ENCODE measurements at regions not wholly inside any gene's neighbourhood (a gene's known extent, or its start where the extent isn't known, plus 50 kb on each side); places are given as distances from the start of the nearest gene placed in this dataset.
"Not testable (repeated sequence)": the region's sequence is repeated elsewhere in the genome, so short reads cannot be mapped to it uniquely, and the experiment has no call there.

GRCh38 chr4:22573198-22573597 is 57.3 kb upstream of the ADGRA3 start:
- no peaks in the 10 kb centered on the region for H3K27me3 ChIP-seq (ENCODE audit: control insufficient read depth, insufficient read depth, low read length)
- no peak overlapping the region for H3K4me3 ChIP-seq (ENCODE audit: low read depth, low read length)
- H3K9me3 ChIP-seq (ENCODE audit: control insufficient read depth, insufficient read depth, low read depth, low read length): no peaks in the 10 kb centered on the region
- no peaks in the 10 kb centered on the region for H3K36me3 ChIP-seq (ENCODE audit: control insufficient read depth, insufficient read depth, low read length)
- no peaks in the 10 kb centered on the region for H3K4me1 ChIP-seq (ENCODE audit: control insufficient read depth, insufficient read depth, low read length)
- no peak overlapping the region for H3K27ac ChIP-seq (ENCODE audit: low read depth, low read length)
- H3K9ac ChIP-seq (ENCODE audit: low read length): no peak overlapping the region

- H3K4me3 ChIP-seq (ENCODE audit: low read depth, low read length): no peak overlapping the region
- H3K36me3 ChIP-seq (ENCODE audit: control insufficient read depth, insufficient read depth, low read length): no peaks in the 10 kb centered on the region
- H3K9me3 ChIP-seq (ENCODE audit: control insufficient read depth, insufficient read depth, low read depth, low read length): no peaks in the 10 kb centered on the region
- no peak overlapping the region for H3K9ac ChIP-seq (ENCODE audit: low read length)
- H3K27ac ChIP-seq (ENCODE audit: low read depth, low read length): no peak overlapping the region
- H3K27me3 ChIP-seq (ENCODE audit: control insufficient read depth, insufficient read depth, low read length): no peaks in the 10 kb centered on the region
- H3K4me1 ChIP-seq (ENCODE audit: control insufficient read depth, insufficient read depth, low read length): no peaks in the 10 kb centered on the region
Observed at GRCh38 chr4:22573641-22574040, 57.8 kb upstream of the ADGRA3 start.

GRCh38 chr4:22574424-22574823 is 58.6 kb upstream of the ADGRA3 start:
- H3K9ac ChIP-seq (ENCODE audit: low read length): no peak overlapping the region
- H3K27ac ChIP-seq (ENCODE audit: low read depth, low read length): no peak overlapping the region
- no peaks in the 10 kb centered on the region for H3K27me3 ChIP-seq (ENCODE audit: control insufficient read depth, insufficient read depth, low read length)
- H3K36me3 ChIP-seq (ENCODE audit: control insufficient read depth, insufficient read depth, low read length): no peaks in the 10 kb centered on the region
- no peaks in the 10 kb centered on the region for H3K9me3 ChIP-seq (ENCODE audit: control insufficient read depth, insufficient read depth, low read depth, low read length)
- no peaks in the 10 kb centered on the region for H3K4me1 ChIP-seq (ENCODE audit: control insufficient read depth, insufficient read depth, low read length)
- no peak overlapping the region for H3K4me3 ChIP-seq (ENCODE audit: low read depth, low read length)

GRCh38 chr4:22574880-22575279 is 59.0 kb upstream of the ADGRA3 start:
- no peaks in the 10 kb centered on the region for H3K36me3 ChIP-seq (ENCODE audit: control insufficient read depth, insufficient read depth, low read length)

GRCh38 chr4:22587253-22587652 is 71.4 kb upstream of the ADGRA3 start:
- H3K27me3 ChIP-seq (ENCODE audit: control insufficient read depth, insufficient read depth, low read length): no peaks in the 10 kb centered on the region
- no peak overlapping the region for H3K27ac ChIP-seq (ENCODE audit: low read depth, low read length)
- H3K4me1 ChIP-seq (ENCODE audit: control insufficient read depth, insufficient read depth, low read length): no peaks in the 10 kb centered on the region
- no peaks in the 10 kb centered on the region for H3K9me3 ChIP-seq (ENCODE audit: control insufficient read depth, insufficient read depth, low read depth, low read length)
- H3K4me3 ChIP-seq (ENCODE audit: low read depth, low read length): no peak overlapping the region
- no peak overlapping the region for H3K9ac ChIP-seq (ENCODE audit: low read length)
- H3K36me3 ChIP-seq (ENCODE audit: control insufficient read depth, insufficient read depth, low read length): no peaks in the 10 kb centered on the region

More at GRCh38 chr4:22574880-22575279, 59.0 kb upstream of the ADGRA3 start:
- no peaks in the 10 kb centered on the region for H3K27me3 ChIP-seq (ENCODE audit: control insufficient read depth, insufficient read depth, low read length)
- H3K27ac ChIP-seq (ENCODE audit: low read depth, low read length): no peak overlapping the region
- H3K9ac ChIP-seq (ENCODE audit: low read length): no peak overlapping the region
- no peak overlapping the region for H3K4me3 ChIP-seq (ENCODE audit: low read depth, low read length)
- H3K9me3 ChIP-seq (ENCODE audit: control insufficient read depth, insufficient read depth, low read depth, low read length): no peaks in the 10 kb centered on the region
- H3K4me1 ChIP-seq (ENCODE audit: control insufficient read depth, insufficient read depth, low read length): no peaks in the 10 kb centered on the region

GRCh38 chr4:22593933-22594332 is 78.1 kb upstream of the ADGRA3 start:
- Histone ChIP-seq H3K9ac (ENCODE audit: low read length) (no peak overlapping the region), H3K9me3 (ENCODE audit: control insufficient read depth, insufficient read depth, low read depth, low read length) (no peaks in the 10 kb centered on the region), H3K27me3 (ENCODE audit: control insufficient read depth, insufficient read depth, low read length) (no peaks in the 10 kb centered on the region), H3K27ac (ENCODE audit: low read depth, low read length) (no peak overlapping the region), H3K4me1 (ENCODE audit: control insufficient read depth, insufficient read depth, low read length) (no peaks in the 10 kb centered on the region), H3K36me3 (ENCODE audit: control insufficient read depth, insufficient read depth, low read length) (no peaks in the 10 kb centered on the region), H3K4me3 (ENCODE audit: low read depth, low read length) (no peak overlapping the region)

GRCh38 chr4:22595684-22596083 is 79.8 kb upstream of the ADGRA3 start:
- Histone ChIP-seq H3K9me3 (ENCODE audit: control insufficient read depth, insufficient read depth, low read depth, low read length) (no peaks in the 10 kb centered on the region), H3K4me1 (ENCODE audit: control insufficient read depth, insufficient read depth, low read length) (no peaks in the 10 kb centered on the region), H3K9ac (ENCODE audit: low read length) (no peak overlapping the region), H3K36me3 (ENCODE audit: control insufficient read depth, insufficient read depth, low read length) (no peaks in the 10 kb centered on the region), H3K4me3 (ENCODE audit: low read depth, low read length) (no peak overlapping the region), H3K27me3 (ENCODE audit: control insufficient read depth, insufficient read depth, low read length) (no peaks in the 10 kb centered on the region), H3K27ac (ENCODE audit: low read depth, low read length) (no peak overlapping the region)

GRCh38 chr4:22596409-22596808 is 80.5 kb upstream of the ADGRA3 start:
- H3K9me3 ChIP-seq (ENCODE audit: control insufficient read depth, insufficient read depth, low read depth, low read length): no peaks in the 10 kb centered on the region
- H3K36me3 ChIP-seq (ENCODE audit: control insufficient read depth, insufficient read depth, low read length): no peaks in the 10 kb centered on the region
- no peak overlapping the region for H3K4me3 ChIP-seq (ENCODE audit: low read depth, low read length)
- no peak overlapping the region for H3K27ac ChIP-seq (ENCODE audit: low read depth, low read length)
- no peaks in the 10 kb centered on the region for H3K27me3 ChIP-seq (ENCODE audit: control insufficient read depth, insufficient read depth, low read length)
- H3K9ac ChIP-seq (ENCODE audit: low read length): no peak overlapping the region
- no peaks in the 10 kb centered on the region for H3K4me1 ChIP-seq (ENCODE audit: control insufficient read depth, insufficient read depth, low read length)

GRCh38 chr4:22597471-22597870 is 81.6 kb upstream of the ADGRA3 start:
- H3K4me1 ChIP-seq (ENCODE audit: control insufficient read depth, insufficient read depth, low read length): no peaks in the 10 kb centered on the region
- no peak overlapping the region for H3K9ac ChIP-seq (ENCODE audit: low read length)
- no peak overlapping the region for H3K27ac ChIP-seq (ENCODE audit: low read depth, low read length)
- H3K27me3 ChIP-seq (ENCODE audit: control insufficient read depth, insufficient read depth, low read length): no peaks in the 10 kb centered on the region
- H3K9me3 ChIP-seq (ENCODE audit: control insufficient read depth, insufficient read depth, low read depth, low read length): no peaks in the 10 kb centered on the region
- no peak overlapping the region for H3K4me3 ChIP-seq (ENCODE audit: low read depth, low read length)
- no peaks in the 10 kb centered on the region for H3K36me3 ChIP-seq (ENCODE audit: control insufficient read depth, insufficient read depth, low read length)

GRCh38 chr4:22598113-22599047 is 82.5 kb upstream of the ADGRA3 start:
- H3K4me3 ChIP-seq (ENCODE audit: low read depth, low read length); H3K4me1 ChIP-seq (ENCODE audit: control insufficient read depth, insufficient read depth, low read length); H3K36me3 ChIP-seq (ENCODE audit: control insufficient read depth, insufficient read depth, low read length); H3K9ac ChIP-seq (ENCODE audit: low read length); H3K27me3 ChIP-seq (ENCODE audit: control insufficient read depth, insufficient read depth, low read length); H3K27ac ChIP-seq (ENCODE audit: low read depth, low read length); H3K9me3 ChIP-seq (ENCODE audit: control insufficient read depth, insufficient read depth, low read depth, low read length): not testable (repeated sequence)

GRCh38 chr4:22599228-22599928 is 83.5 kb upstream of the ADGRA3 start:
- not testable (repeated sequence) for H3K9me3 ChIP-seq (ENCODE audit: control insufficient read depth, insufficient read depth, low read depth, low read length); H3K9ac ChIP-seq (ENCODE audit: low read length); H3K27me3 ChIP-seq (ENCODE audit: control insufficient read depth, insufficient read depth, low read length); H3K4me3 ChIP-seq (ENCODE audit: low read depth, low read length); H3K27ac ChIP-seq (ENCODE audit: low read depth, low read length); H3K36me3 ChIP-seq (ENCODE audit: control insufficient read depth, insufficient read depth, low read length); H3K4me1 ChIP-seq (ENCODE audit: control insufficient read depth, insufficient read depth, low read length)
